CD4-positive, CD25-positive, alpha-beta regulatory T cell (primary cell): ENCODE measurements at regions not wholly inside any gene's neighbourhood (a gene's known extent, or its start where the extent isn't known, plus 50 kb on each side); places are given as distances from the start of the nearest gene placed in this dataset.

Source experiments
- ATAC-seq, 2 donors: fragments of 150-1000 bp; cut with Tn5 transposase; one replicate each; pipeline ENCODE4 v1.10.0; 2021; ENCODE audit warnings: low read depth in 2 of 2, moderate number of reproducible peaks in 2 of 2, moderate library complexity in 1 of 2
- DNase-seq, 3 donors: peaks; one replicate each; pipeline versions ENCODE4 v3.0.0 to v3.0.0-alpha.2; 2012 to 2022; ENCODE audit warnings: mixed read lengths in 1 of 3
- H3K27ac ChIP-seq: one replicate; pipeline ENCODE4 v1.7.0; 2013; ENCODE audit warnings: mild to moderate bottlenecking, low read length; ENCODE audit not compliant: insufficient read depth, poor library complexity, severe bottlenecking
- H3K27me3 ChIP-seq: one replicate; pipeline ENCODE4 v1.7.0; 2013; ENCODE audit warnings: low read length; ENCODE audit not compliant: control insufficient read depth, insufficient read depth
- H3K36me3 ChIP-seq: one replicate; pipeline ENCODE4 v1.7.0; 2013; ENCODE audit warnings: mild to moderate bottlenecking, low read length, moderate library complexity; ENCODE audit not compliant: control insufficient read depth, insufficient read depth
- H3K4me1 ChIP-seq: 2 replicates; pipeline ENCODE4 v1.7.0; 2013; ENCODE audit warnings: mild to moderate bottlenecking, low read length; ENCODE audit not compliant: insufficient read depth, control insufficient read depth, poor library complexity, severe bottlenecking
- H3K4me3 ChIP-seq: one replicate; pipeline ENCODE4 v1.7.0; 2013; ENCODE audit warnings: low read depth, mild to moderate bottlenecking, low read length, moderate library complexity
- H3K9me3 ChIP-seq, 2 experiments: 1 replicate in 1 of 2; 2 replicates in 1 of 2; pipeline ENCODE4 v1.7.0; 2013; ENCODE audit warnings: low read length in 2 of 2, mild to moderate bottlenecking in 1 of 2, moderate library complexity in 1 of 2; ENCODE audit not compliant: control insufficient read depth in 2 of 2
- H3K27ac Mint-ChIP-seq, 3 donors: one replicate each; pipeline ENCODE4 v1.8.0; 2020 to 2022; ENCODE audit warnings: mild to moderate bottlenecking in 3 of 3, mixed read lengths in 3 of 3, moderate library complexity in 2 of 3
- H3K27me3 Mint-ChIP-seq: one replicate; pipeline ENCODE4 v1.8.0; 2022; ENCODE audit warnings: mild to moderate bottlenecking, mixed read lengths
- H3K36me3 Mint-ChIP-seq: one replicate; pipeline ENCODE4 v1.8.0; 2020; ENCODE audit warnings: mixed read lengths
- H3K4me1 Mint-ChIP-seq, 4 donors: one replicate each; pipeline ENCODE4 v1.8.0; 2020 to 2022; ENCODE audit warnings: mixed read lengths in 4 of 4, mild to moderate bottlenecking in 1 of 4
- H3K4me3 Mint-ChIP-seq, 4 donors: one replicate each; pipeline ENCODE4 v1.8.0; 2020 to 2022; ENCODE audit warnings: mild to moderate bottlenecking in 4 of 4, mixed read lengths in 4 of 4, moderate library complexity in 3 of 4
- H3K9me3 Mint-ChIP-seq, 7 donors: one replicate each; pipeline ENCODE4 v1.8.0; 2020 to 2022; ENCODE audit warnings: mixed read lengths in 7 of 7, mild to moderate bottlenecking in 3 of 7, moderate library complexity in 2 of 7

GRCh38 chr6:152909241-152909640 lies 73.6 kb downstream of the FBXO5 start:
- Mint-ChIP-seq H3K27me3 (no peaks in the 10 kb centered on the region), H3K36me3 (no peaks in the 10 kb centered on the region)

GRCh38 chr6:152916035-152916434 lies 66.8 kb downstream of the FBXO5 start:
- Mint-ChIP-seq H3K36me3 (no peaks in the 10 kb centered on the region), H3K27me3 (no peaks in the 10 kb centered on the region), H3K27ac (no peak overlapping the region), H3K9me3 (peaks cover 0 to 12% (median 4%) of the 10 kb centered on the region in 7 donors), H3K4me1 (no peaks in the 10 kb centered on the region), H3K4me3 (no peak overlapping the region)
- H3K9me3 ChIP-seq = peaks cover 0 to 5% of the 10 kb centered on the region in 2 experiments
- no peak overlapping the region for H3K27ac ChIP-seq
- DNase-seq (no peak), ATAC-seq (no peak)
- H3K4me1 ChIP-seq = no peaks in the 10 kb centered on the region
- no peak overlapping the region for H3K4me3 ChIP-seq
- H3K36me3 ChIP-seq = no peaks in the 10 kb centered on the region
- peaks cover 2% of the 10 kb centered on the region for H3K27me3 ChIP-seq

More at GRCh38 chr6:152909241-152909640, 73.6 kb downstream of the FBXO5 start:
- DNase-seq = no peak
- no peaks in the 10 kb centered on the region for H3K4me1 Mint-ChIP-seq
- Histone ChIP-seq H3K27me3 (peaks cover 2% of the 10 kb centered on the region), H3K4me3 (no peak overlapping the region), H3K36me3 (no peaks in the 10 kb centered on the region), H3K27ac (no peak overlapping the region), H3K9me3 (peaks cover 0 to 5% of the 10 kb centered on the region in 2 experiments), H3K4me1 (no peaks in the 10 kb centered on the region)
- H3K9me3 Mint-ChIP-seq = peaks cover 0 to 11% (median 4%) of the 10 kb centered on the region in 7 donors
- no peak for ATAC-seq
- H3K4me3 Mint-ChIP-seq = no peak overlapping the region
- H3K27ac Mint-ChIP-seq = no peak overlapping the region

- Histone ChIP-seq H3K36me3 (no peaks in the 10 kb centered on the region), H3K9me3 (no peaks in the 10 kb centered on the region), H3K27ac (no peak overlapping the region), H3K4me3 (no peak overlapping the region), H3K27me3 (peaks cover 2% of the 10 kb centered on the region), H3K4me1 (no peaks in the 10 kb centered on the region)
- peaks cover 0 to 4% (median 0%) of the 10 kb centered on the region in 7 donors for H3K9me3 Mint-ChIP-seq
- no peak overlapping the region for H3K4me3 Mint-ChIP-seq
- H3K4me1 Mint-ChIP-seq = no peaks in the 10 kb centered on the region
- DNase-seq (no peak), ATAC-seq (no peak)
- H3K27me3 Mint-ChIP-seq = peaks cover 4% of the 10 kb centered on the region
- H3K27ac Mint-ChIP-seq = no peak overlapping the region
- H3K36me3 Mint-ChIP-seq = no peaks in the 10 kb centered on the region
Measured at GRCh38 chr6:152918991-152919390, 63.9 kb downstream of the FBXO5 start.

- H3K27ac Mint-ChIP-seq = no peak overlapping the region
- DNase-seq = no peak
- peaks cover 0 to 4% (median 0%) of the 10 kb centered on the region in 7 donors for H3K9me3 Mint-ChIP-seq
- Histone ChIP-seq H3K4me3 (no peak overlapping the region), H3K9me3 (no peaks in the 10 kb centered on the region), H3K4me1 (no peaks in the 10 kb centered on the region), H3K36me3 (no peaks in the 10 kb centered on the region), H3K27ac (no peak overlapping the region), H3K27me3 (peaks cover 2% of the 10 kb centered on the region)
- no peak for ATAC-seq
- peaks cover 4% of the 10 kb centered on the region for H3K27me3 Mint-ChIP-seq
- no peak overlapping the region for H3K4me3 Mint-ChIP-seq
- no peaks in the 10 kb centered on the region for H3K4me1 Mint-ChIP-seq
- no peaks in the 10 kb centered on the region for H3K36me3 Mint-ChIP-seq
Measured at GRCh38 chr6:152920016-152920415, 62.8 kb downstream of the FBXO5 start.
